ENCODE measurements at regions not wholly inside any gene's neighbourhood (a gene's known extent, or its start where the extent isn't known, plus 50 kb on each side); places are given as distances from the start of the nearest gene placed in this dataset.
"Not testable (repeated sequence)": the region's sequence is repeated elsewhere in the genome, so short reads cannot be mapped to it uniquely, and the experiment has no call there.

DNA sequence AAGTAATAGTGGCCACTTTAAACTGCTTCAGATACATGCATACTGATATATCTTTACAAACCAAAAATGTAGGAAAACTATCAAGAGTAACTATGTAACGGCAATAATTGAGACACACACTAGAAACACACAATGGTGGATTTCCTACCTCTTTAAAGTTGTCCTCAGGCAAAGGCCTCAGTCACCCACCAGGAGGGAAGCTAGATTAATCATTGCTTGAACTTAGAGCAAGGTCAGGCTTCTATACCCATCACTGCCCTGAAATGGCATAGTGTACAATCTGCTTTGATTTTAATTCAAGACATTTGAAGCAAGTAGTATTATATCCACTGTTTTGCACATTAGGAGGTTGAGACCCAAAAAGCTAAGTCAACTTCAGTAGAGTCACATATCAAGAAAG lies 110.9 kb downstream of the AREG start:
- no peak for DNase-seq (ENCODE audit: low read depth)
- TF ChIP-seq, protein P1, sequence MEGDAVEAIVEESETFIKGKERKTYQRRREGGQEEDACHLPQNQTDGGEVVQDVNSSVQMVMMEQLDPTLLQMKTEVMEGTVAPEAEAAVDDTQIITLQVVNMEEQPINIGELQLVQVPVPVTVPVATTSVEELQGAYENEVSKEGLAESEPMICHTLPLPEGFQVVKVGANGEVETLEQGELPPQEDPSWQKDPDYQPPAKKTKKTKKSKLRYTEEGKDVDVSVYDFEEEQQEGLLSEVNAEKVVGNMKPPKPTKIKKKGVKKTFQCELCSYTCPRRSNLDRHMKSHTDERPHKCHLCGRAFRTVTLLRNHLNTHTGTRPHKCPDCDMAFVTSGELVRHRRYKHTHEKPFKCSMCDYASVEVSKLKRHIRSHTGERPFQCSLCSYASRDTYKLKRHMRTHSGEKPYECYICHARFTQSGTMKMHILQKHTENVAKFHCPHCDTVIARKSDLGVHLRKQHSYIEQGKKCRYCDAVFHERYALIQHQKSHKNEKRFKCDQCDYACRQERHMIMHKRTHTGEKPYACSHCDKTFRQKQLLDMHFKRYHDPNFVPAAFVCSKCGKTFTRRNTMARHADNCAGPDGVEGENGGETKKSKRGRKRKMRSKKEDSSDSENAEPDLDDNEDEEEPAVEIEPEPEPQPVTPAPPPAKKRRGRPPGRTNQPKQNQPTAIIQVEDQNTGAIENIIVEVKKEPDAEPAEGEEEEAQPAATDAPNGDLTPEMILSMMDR (conservative IDR thresholded peaks at IDR 0.05; ENCODE audit: low read length) = no peak
- no peak overlapping the region for H3K4me3 ChIP-seq (ENCODE audit: low read length)

DNA sequence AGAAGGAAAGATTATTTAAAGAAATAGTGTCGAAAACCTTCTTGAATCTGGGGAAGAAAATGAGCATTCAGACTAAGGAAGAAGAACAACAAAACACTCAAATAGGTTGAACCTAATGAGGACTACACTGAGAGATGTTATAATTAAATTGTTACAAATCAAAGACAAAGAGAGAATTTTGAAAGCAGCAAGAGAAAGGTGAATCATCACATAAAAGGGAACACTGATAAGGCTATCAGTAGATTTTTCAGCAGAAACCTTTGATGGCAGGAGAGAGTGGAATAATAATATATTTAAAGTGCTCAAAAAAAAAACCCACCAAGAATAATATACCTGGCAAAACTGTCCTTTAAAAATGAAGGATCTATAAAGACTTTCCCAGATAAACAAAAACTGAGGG lies 114.9 kb downstream of the AREG start:
- TF ChIP-seq, protein P1 (conservative IDR thresholded peaks at IDR 0.05; ENCODE audit: low read length) = no peak
- DNase-seq (ENCODE audit: low read depth) = no peak
- no peak overlapping the region for H3K4me3 ChIP-seq (ENCODE audit: low read length)

DNA sequence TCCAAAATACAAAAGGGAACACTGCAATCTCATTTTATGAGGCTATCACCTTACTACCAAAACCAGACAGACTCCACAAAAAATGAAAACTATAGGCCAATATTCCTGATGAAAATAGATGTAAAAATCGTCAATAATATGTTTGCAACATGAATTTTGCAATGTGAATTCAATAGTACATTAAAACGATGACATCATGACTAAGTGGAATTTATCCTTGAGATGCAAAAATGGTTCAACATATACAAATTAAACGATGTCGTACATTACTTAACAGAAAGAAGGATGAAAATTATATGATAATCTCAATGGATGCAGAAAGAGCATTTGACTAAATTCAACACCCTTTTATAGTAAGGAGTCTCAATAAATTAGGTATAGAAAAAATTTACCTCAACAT lies 123.0 kb downstream of the AREG start:
- no peak overlapping the region for H3K4me3 ChIP-seq (ENCODE audit: low read length)
- DNase-seq (ENCODE audit: low read depth) = no peak
- TF ChIP-seq, protein P1 (conservative IDR thresholded peaks at IDR 0.05; ENCODE audit: low read length) = no peak

DNA sequence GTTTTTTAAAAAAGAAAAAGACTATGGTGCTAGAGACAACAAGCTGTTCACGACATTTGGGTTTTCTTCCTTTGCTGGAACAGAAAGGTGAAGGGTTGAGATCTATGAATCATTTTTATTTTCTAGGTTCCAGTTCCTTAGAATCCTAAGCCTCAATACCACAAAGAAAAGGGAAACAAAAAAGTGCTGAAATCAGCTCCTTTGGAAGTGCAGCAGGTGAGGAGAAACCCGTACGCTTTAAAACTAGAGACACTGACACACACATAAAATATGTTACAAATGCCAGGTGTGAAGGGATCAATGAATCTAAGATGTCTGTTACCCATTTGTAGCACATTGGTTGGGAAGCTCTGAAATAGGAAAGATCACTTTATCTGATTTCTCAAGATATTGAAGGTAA lies 125.2 kb downstream of the AREG start:
- no peak for DNase-seq (ENCODE audit: low read depth)
- TF ChIP-seq, protein P1 (conservative IDR thresholded peaks at IDR 0.05; ENCODE audit: low read length) = no peak
- H3K4me3 ChIP-seq (ENCODE audit: low read length) = no peak overlapping the region

DNA sequence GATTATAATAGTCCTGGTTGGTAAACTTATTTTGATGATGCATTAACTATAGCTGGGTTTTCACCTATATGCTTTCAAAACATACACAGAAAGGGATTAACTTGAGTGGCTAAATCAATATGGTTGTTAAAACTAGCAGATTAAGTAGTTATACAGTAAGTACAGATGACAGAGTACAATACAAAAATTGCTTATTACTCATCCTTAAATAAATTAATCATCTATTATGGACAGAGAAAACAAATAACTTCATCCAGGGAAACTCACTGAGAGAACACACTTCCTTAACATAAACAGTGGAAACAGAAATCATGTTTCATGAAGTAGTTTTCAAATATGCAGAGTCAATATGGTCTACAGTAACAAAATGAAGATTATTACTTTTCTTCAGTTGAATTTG lies 133.4 kb downstream of the AREG start:
- no peak overlapping the region for H3K4me3 ChIP-seq (ENCODE audit: low read length)
- TF ChIP-seq, protein P1 (conservative IDR thresholded peaks at IDR 0.05; ENCODE audit: low read length) = no peak
- DNase-seq (ENCODE audit: low read depth) = no peak

DNA sequence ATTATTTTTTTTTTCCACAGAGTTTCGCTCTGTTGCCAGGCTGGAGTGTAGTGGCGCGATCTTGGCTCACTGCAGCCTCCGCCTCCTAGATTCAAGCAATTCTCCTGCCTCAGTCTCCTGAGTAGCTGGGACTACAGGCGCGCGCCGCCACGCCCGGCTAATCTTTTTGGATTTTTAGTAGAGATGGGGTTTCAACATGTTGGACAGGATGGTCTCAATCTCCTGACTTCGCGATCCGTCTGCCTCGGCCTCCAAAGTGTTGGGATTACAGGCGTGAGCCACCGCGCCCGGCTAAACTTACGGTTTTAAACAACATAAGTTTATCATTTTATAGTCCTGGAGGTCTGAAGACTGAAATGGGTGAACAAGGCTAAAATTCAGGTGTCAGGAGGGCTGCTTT lies 133.9 kb downstream of the AREG start:
- H3K4me3 ChIP-seq (ENCODE audit: low read length); DNase-seq (ENCODE audit: low read depth): not testable (repeated sequence)

DNA sequence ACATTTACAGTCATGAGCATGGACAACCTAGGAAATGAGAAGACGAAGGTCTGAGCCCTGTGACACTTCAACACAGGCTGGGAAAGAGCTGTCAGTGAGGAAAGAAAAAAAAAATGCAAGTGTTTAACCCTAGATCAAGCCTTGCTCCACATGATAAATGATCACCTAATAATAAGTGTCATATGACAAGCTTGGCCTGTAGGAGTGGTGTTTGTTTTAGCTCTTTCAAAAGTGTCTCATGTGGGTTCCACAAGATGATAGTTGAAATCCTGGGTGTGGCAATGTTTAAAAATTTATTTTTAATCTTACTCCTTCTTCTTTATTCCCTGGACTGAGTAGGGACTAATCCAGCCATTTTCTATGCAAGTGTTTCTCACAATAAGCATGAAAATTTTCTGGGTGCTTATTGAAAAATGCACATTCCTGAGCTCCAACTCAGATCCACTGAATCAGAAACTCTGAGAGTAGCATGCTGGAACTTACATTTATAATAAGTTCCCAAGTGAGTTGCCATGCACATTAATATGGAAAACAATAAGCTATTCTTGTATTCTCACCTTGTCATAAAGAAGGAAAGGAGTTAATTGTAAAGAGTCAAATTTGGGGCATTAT lies 138.3 kb downstream of the AREG start:
- DNase-seq (ENCODE audit: low read depth) = peak; percentile 6
- TF ChIP-seq, protein P1 (conservative IDR thresholded peaks at IDR 0.05; ENCODE audit: low read length) = no peak
- no peak overlapping the region for H3K4me3 ChIP-seq (ENCODE audit: low read length)

DNA sequence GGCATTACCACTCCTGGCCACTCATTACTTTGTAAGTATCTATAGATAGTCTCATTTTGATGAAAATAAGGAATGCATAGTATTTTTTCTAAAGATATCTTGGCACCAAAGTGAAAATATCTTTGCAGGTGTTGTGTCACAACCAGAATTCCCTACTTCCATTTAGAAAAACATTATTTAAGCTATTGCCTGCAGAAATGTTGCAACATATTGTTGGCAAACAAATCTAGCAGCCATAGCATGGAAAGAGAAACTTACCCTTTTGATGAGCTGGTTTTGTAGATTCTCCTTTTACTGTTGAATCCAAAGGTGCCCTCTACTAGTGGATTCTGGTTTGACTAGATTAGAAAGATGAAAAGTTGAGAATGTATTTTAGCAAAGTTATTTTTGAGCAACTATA lies 138.8 kb downstream of the AREG start:
- TF ChIP-seq, protein P1 (conservative IDR thresholded peaks at IDR 0.05; ENCODE audit: low read length) = no peak

More for the DNA sequence above, 138.8 kb downstream of the AREG start:
- no peak overlapping the region for H3K4me3 ChIP-seq (ENCODE audit: low read length)
- no peak for DNase-seq (ENCODE audit: low read depth)
